RWPE1 (cell line): ENCODE measurements at regions not wholly inside any gene's neighbourhood (a gene's known extent, or its start where the extent isn't known, plus 50 kb on each side); places are given as distances from the start of the nearest gene placed in this dataset.

Experiments used
- CTCF ChIA-PET: fragments of 350-600 bp; sonication (Branson Sonifier 250); formaldehyde crosslinking; extraction: SDS; loops from one replicate; lab custom pipeline; 2021; lab: Yijun Ruan, JAX
- POLR2A ChIA-PET: fragments of 400-600 bp; formaldehyde crosslinking; extraction: SDS; loops from one replicate; lab custom pipeline; 2020; ENCODE audit warnings: antibody characterized with exemption; ENCODE audit not compliant: low non-redundant PET; lab: Yijun Ruan, JAX
- DNase-seq: peaks from one replicate; pipeline ENCODE4 v3.0.0; 2012; ENCODE audit warnings: low spot score
- H3K27ac ChIP-seq: fragments of 450-650 bp; 2 replicates; pipeline ENCODE4 v1.5.1; 2017
- TF ChIP-seq, protein P1 (sequence below): fragments of 450-650 bp; conservative IDR thresholded peaks from 2 replicates; pipeline ENCODE4 v1.5.1; 2017; ENCODE audit warnings: low read depth, mild to moderate bottlenecking

DNA sequence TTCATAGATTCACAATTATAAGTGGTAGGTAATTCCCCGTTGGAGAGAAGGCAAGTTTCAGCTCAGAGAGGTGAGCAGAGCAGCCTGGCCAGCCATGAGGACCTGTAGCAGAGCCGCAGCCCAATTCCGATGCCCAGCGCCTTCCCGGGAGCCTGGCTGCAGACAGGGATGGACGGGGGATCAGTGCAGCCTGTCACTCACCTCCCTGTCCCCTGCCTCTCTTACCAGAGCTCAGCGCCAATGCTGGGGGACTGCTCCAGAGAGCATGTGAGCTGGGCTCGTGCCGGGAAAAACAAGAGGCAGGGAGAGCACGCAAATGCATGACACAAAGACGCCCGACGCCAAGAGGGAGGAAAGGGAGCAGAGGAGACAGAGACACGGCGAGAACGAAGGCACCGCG is 231.9 kb downstream of the BCL11B start:
- CTCF ChIA-PET = no interaction called here
- DNase-seq = no peak
- H3K27ac ChIP-seq = peak overlapping the region; percentile 8; the same call in 1 of the 2 replicates
- POLR2A ChIA-PET = no interaction called here
- TF ChIP-seq, protein P1, sequence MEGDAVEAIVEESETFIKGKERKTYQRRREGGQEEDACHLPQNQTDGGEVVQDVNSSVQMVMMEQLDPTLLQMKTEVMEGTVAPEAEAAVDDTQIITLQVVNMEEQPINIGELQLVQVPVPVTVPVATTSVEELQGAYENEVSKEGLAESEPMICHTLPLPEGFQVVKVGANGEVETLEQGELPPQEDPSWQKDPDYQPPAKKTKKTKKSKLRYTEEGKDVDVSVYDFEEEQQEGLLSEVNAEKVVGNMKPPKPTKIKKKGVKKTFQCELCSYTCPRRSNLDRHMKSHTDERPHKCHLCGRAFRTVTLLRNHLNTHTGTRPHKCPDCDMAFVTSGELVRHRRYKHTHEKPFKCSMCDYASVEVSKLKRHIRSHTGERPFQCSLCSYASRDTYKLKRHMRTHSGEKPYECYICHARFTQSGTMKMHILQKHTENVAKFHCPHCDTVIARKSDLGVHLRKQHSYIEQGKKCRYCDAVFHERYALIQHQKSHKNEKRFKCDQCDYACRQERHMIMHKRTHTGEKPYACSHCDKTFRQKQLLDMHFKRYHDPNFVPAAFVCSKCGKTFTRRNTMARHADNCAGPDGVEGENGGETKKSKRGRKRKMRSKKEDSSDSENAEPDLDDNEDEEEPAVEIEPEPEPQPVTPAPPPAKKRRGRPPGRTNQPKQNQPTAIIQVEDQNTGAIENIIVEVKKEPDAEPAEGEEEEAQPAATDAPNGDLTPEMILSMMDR = no peak

DNA sequence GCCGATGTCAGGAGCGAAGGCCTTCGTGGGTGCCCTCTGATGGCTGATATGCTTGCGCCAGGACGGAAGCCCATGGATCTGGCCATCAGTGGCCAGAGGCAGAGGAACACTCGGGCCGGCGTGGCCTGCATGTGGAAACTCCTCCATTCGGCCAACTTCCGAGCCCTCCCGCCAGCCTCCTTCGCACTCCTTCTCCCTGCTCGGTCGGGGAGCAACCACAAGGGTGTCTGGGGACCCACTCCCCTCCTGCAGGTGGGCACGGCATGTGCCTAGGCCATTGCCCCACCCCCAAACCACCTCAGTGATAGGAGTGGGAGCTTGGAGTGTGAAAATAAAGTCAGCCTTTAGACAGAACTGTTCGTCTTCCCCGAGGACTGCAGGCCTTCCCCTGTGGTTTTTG is 231.3 kb downstream of the BCL11B start:
- POLR2A ChIA-PET = no interaction called here
- TF ChIP-seq, protein P1 = no peak
- no peak overlapping the region for H3K27ac ChIP-seq
- CTCF ChIA-PET = no interaction called here
- no peak for DNase-seq

DNA sequence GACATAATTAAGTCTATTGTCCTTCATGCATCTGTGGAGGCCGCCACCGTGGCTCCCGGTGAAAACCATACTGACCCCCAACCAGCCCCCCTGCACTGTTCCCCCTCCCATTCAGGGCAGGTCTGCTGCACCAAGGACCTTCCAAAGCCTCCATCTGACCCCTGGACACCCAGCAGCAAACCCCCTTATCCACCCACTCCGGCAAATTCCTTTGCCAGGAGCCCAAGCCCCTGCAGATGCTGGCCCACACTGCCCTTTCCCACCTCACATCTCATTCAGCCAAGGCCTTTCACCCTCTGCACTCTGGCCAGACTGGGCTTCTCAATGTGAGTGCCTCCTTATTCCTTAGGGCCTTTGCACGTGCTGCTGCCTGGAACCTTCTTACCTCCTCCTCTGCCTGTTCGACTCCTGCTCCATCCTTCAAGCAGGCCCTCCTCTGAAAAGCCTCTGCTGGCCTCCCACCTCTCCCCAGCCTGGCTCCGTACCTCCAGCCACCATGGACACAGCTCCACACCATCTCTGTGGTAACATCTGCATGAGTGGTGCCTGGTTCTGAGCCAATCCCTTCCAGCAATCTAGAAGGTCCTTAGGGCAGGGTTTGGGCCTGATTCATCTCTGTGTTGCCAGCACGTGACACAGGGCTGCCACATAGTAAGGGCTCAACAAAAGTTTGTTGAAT is 230.7 kb downstream of the BCL11B start:
- TF ChIP-seq, protein P1 = no peak
- ChIA-PET POLR2A (no interaction called here), CTCF (no interaction called here)
- no peak for DNase-seq
- no peak overlapping the region for H3K27ac ChIP-seq

DNA sequence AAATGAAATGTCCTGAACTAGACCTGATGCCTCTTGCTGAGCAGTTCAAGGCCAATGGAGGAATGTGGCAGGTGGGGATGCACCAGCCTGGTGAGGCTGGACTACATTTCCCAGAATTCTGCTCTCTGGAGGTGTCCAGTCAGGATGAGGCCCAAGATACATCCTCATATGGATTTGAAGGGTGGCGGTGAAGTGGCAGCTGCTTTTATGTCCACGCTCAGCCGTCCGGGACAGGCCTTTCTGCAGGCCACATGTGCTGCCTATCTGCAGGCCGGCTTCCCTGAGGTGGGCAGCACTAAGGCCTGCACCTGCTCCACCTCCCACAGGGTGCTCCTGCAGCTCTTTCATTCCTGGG is 230.2 kb downstream of the BCL11B start:
- no peak overlapping the region for H3K27ac ChIP-seq
- TF ChIP-seq, protein P1 = no peak
- CTCF ChIA-PET = no interaction called here
- POLR2A ChIA-PET = no interaction called here
- no peak for DNase-seq

DNA sequence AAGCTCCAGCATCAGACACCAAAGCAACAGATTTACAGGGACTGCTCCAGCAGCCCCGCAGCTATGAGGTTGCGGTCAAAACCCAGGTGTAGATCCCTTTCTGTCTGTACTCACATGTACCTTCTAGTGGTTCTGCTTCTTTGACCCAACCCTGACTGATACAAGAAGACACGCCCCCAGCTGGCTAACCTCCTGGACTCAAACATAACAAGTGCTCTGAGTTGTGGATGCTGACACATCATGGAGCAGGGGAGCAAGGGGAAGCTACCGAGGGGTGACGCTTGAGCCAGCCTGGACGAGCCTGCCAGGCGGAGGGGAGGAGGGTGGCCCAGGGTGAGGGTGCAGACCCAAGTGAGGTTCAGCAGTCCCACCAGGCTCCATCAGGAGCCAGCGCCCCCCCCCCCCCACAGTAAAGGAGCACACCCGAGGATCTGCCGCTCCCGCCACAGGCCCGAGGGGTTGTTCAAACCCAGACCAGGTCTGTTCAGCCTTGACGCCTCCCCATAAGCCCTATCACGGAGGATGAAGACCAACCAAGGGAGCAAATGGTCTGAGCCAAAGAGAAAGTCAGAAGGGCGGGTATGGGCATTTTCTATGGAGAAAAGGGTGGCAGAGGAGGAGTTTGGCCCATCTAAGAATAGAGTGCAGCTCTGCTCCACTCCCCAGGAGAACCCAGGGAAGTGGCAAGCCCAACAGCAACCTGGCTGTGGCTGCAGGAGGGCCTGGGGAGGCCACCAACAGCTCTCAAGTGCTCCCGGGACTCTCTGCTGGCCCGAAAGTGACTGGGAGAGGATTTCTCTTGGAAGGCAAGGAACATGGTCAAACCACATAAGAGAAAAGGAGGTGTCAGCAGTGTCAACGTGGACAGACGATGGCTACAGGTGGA is 229.4 kb downstream of the BCL11B start:
- CTCF ChIA-PET = no interaction called here

DNA sequence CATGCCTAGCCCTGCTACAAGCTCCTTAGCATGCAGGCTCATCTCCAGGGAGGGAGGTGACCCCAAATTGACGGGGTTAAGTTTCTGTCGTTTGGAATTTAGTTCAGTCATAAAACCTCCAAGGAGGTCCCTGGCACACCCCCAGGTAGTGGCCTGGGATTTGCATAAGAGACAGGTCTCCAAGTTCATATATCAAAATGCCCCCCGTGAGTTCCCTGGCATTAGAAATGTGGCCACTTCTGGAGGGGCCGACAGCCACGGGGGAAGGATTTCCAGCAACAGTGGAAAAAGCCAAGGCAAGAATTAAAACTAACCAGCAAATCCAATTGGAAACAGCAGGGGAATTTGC is 228.8 kb downstream of the BCL11B start:
- no peak for DNase-seq
- ChIA-PET CTCF (no interaction called here), POLR2A (no interaction called here)
- TF ChIP-seq, protein P1 = no peak
- no peak overlapping the region for H3K27ac ChIP-seq

More for the DNA sequence above, 229.4 kb downstream of the BCL11B start:
- no peak for DNase-seq
- no peak overlapping the region for H3K27ac ChIP-seq
- TF ChIP-seq, protein P1 = no peak
- POLR2A ChIA-PET = no interaction called here
